Keratinocyte (primary cell): ENCODE measurements at regions not wholly inside any gene's neighbourhood (a gene's known extent, or its start where the extent isn't known, plus 50 kb on each side); places are given as distances from the start of the nearest gene placed in this dataset.
"Not testable (repeated sequence)": the region's sequence is repeated elsewhere in the genome, so short reads cannot be mapped to it uniquely, and the experiment has no call there.

Experiments used
- CTCF ChIP-seq, 3 experiments: IDR thresholded peaks in 1 of 3; conservative IDR thresholded peaks in 1 of 3; optimal IDR thresholded peaks in 1 of 3; 2 replicates in 2 of 3; 3 replicates in 1 of 3; pipeline versions ENCODE3 to v1.5.1; 2011; ENCODE audit warnings: low read length in 3 of 3, mild to moderate bottlenecking in 3 of 3, moderate library complexity in 2 of 3, control low read depth in 1 of 3, inconsistent platforms in 1 of 3; ENCODE audit not compliant: insufficient read depth in 2 of 3; ENCODE audit errors: extremely low read depth in 1 of 3
- EZH2 ChIP-seq: IDR thresholded peaks from one replicate; pipeline ENCODE4 v1.6.1; 2012; ENCODE audit warnings: inconsistent platforms, mild to moderate bottlenecking, low read length, moderate library complexity

- TF ChIP-seq CTCF (optimal IDR thresholded peaks at IDR 0.05 in 1 of 3, IDR thresholded peaks at IDR 0.05 in 1 of 3, conservative IDR thresholded peaks at IDR 0.05 in 1 of 3; ENCODE audit: extremely low read depth in 1 of 3, insufficient read depth in 2 of 3, low read length in 3 of 3); EZH2: not testable (repeated sequence)
Measured at GRCh38 chr20:25989686-25990085, 293.0 kb upstream of the ZNF337 start.
